GM21447 (cell line): ENCODE measurements at regions not wholly inside any gene's neighbourhood (a gene's known extent, or its start where the extent isn't known, plus 50 kb on each side); places are given as distances from the start of the nearest gene placed in this dataset.

ENCODE experiments used
- ATAC-seq: cut with Tn5 transposase; IDR thresholded peaks from one replicate; pipeline ENCODE4 v1.9.1; 2021; ENCODE audit not compliant: unreplicated experiment

DNA sequence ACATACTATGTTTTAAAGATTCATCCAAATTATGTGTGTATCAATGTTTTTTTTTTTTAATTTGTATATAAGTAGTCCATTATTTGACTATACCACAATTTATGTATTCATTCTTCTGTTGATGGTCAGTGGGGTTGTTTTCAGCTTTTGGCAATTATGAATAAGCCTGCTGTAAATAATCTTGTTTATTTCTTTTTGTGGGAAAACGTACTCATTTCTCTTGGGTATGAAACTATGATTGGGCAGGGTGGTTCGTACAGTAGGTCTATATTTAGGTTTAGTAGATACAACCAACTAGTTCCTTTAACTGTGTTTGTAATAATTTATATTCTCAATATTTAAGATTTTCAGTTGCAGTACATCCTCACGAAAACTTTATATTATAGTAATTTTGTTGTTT is 329.2 kb downstream of the LPIN1 start:
- no peak for ATAC-seq

GRCh38 chr2:12076810-12077209 is 330.4 kb downstream of the LPIN1 start:
- ATAC-seq = no peak

GRCh38 chr2:12080360-12080759 is 333.9 kb downstream of the LPIN1 start:
- no peak for ATAC-seq

DNA sequence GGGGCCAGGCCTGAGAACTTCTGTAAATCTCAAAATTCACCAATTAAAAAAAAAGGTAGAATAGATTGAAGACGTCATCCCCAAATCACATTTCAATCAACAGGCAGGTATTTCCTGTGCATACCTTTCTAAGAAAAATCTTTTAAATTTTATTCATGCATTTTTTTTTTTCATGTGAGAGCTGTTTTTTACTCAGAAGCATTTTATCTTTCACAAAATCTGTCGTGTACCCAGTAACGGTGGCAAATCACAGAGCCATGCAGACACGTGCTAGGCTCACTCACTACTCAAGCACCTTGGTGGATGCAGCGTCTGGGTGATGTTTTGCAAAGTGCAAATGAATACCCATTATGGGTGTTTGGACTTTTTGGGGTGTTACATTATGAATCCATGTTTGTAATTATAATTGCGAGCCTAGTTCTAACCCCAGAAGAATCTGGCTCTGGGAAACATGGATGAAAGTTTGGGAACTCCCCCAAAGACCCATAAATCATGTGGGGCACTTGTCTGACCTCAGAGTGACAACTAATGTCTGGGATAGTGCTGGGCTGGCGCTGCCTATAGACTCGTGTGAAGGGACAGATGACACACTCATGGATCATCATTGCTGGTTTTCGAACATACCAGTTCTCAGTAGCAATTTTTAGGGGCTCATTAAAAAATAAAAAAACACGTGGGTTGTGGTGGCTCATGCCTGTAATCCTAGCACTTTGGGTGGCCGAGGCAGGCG is 335.2 kb downstream of the LPIN1 start:
- no peak for ATAC-seq

- no peak for ATAC-seq
These were observed 336.7 kb downstream of the LPIN1 start for GRCh38 chr2:12083081-12083581.

GRCh38 chr2:12083713-12084419 is 337.4 kb downstream of the LPIN1 start:
- ATAC-seq = no peak

- no peak for ATAC-seq
These were observed 340.7 kb downstream of the LPIN1 start for GRCh38 chr2:12087175-12087574.

DNA sequence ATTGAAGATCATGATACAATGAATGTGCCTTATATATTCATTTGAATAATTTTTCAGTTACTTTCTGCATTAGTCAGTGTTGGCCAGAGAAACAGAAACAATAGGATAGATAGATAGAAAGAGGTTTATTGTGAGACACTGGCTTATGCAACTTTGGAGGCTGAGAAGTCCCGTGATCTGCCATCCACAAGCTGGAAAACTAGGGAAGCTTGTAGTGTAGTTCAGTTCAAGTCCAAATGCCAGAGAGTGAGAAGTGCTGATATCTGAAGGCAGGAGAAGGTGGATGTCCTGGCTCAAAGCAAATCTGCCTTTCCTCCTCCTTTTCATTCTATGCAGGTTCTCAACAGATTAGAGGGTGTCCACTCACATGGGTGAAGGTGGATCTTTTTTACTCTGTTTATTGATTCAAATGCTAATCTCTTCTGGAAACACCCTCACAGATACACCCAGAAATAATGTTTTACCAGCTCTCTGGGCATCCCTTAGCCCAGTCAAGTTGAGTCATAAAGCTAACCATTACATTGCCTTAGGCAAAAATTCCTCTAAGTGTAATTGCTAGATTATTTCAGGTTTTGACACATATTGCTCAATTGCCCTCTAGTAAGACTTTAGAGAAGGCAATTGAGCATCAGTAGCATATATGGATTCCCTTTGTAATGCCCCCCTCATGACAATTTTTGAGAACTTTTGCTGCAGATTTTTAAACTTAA is 341.4 kb downstream of the LPIN1 start:
- no peak for ATAC-seq

DNA sequence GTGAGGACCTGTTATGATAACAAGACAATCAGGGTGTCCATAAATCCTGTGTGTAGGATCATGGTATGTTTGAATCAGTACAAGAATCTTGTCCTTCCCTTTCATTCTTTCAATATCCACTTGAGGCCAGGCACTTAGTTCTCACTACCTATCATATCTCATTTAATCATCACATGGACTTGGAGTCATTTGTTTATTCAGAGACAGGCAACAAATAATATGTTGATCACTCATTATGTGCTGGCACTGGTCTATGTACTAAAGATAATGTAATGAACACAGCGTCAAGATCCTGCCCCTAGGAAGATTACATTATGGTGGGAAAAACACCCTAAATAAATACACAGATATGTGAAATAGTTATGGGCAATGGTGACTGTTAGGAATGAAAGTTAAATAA is 342.6 kb downstream of the LPIN1 start:
- no peak for ATAC-seq

- ATAC-seq = no peak
These were observed 343.1 kb downstream of the LPIN1 start for GRCh38 chr2:12089496-12089895.

DNA sequence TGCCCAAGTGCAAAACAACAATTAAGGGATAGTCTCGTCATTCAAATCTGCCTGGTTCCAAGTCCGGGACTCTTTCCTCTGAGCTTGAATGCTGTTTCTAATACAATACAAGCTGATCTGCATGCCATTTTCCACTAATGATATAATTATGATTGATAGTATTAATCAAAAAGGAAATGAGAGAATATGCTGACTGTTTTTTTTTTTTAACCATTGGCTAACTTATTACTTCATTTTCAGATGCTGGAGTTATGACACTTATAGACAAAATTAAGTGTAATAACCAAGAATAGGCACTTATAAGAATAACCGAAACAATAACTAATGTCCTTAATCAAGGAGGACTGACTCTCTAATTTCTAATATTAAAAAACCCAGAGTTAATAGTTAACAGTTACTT is 343.6 kb downstream of the LPIN1 start:
- no peak for ATAC-seq

- no peak for ATAC-seq
These were observed 344.2 kb downstream of the LPIN1 start for GRCh38 chr2:12090590-12090989.

DNA sequence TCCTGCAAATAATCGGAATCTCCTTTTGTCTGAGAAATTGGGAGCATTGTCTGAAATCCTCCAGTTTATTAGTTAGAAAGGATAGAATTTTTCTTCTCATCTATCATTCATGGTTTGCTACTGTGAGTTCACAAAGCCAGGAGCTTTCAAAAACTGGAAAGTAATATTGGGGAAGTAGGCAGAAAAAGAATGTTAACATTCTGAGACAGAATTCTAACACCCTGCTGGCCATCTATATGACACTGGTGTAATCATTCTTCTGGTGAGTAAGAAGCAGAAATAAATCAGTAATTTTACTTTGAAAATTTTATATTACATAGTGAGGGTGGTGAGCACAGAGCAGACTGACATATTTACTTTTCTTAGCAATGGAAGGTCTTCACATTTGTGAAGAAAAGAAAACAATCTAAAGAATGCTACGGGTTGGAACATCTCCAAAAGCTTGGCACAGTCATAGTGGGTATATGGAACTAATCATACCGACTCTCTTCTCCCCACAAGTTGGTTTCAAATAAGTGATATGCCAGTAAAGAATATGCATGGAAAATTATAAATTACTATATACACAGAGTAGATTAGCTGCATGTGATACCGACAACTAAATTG is 344.9 kb downstream of the LPIN1 start:
- no peak for ATAC-seq

GRCh38 chr2:12094134-12094533 is 347.7 kb downstream of the LPIN1 start:
- no peak for ATAC-seq

- no peak for ATAC-seq
These were observed 349.8 kb downstream of the LPIN1 start for GRCh38 chr2:12096051-12096787.

DNA sequence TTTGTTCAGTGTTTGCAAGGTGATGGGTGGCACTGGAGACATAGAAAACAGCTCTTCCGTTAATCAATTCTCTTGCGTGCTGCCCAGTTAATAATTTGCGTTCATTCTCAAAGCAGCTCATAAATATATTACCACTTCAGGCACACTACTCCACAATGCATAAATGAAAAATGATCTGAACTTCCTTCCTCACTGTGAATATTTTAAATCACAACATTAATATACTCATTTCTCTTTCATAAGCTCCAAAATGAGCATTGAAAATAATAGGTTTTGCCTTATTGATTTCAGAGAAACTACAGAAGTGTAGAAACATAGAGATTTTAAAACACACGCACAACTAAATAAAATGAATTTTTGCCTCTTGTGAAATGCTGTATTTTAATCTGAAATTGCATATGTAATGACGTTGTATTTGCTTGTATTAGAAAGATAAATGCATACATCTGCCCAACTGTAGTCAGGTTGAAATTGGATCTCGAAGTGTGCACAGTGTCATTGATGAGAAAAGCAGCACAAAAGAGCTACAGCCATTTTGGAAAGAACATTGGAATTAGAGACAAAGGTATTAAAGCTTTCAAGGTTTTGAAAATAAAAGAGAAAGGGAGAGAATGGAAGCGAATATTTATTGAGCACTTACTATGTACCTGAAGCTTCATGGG is 350.5 kb downstream of the LPIN1 start:
- no peak for ATAC-seq

DNA sequence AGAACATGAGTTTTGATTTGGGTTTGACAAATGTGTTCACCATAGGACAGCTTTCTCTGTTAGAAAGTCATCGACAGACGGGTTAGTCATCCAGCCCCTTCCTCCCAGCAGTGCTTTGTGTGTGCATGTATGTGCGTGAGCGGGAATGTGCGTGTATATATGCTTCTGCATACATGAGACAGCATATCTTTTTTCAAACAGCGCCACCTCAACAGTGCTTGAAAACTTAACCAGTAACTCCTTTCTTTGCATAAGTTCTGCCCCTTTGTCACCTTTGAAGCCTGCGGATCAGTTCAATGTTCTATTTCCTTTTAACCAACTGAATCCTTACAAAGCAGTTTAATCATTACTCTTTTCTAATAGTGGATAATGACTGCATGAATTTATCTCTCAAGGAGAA is 351.4 kb downstream of the LPIN1 start:
- no peak for ATAC-seq

- no peak for ATAC-seq
These were observed 352.9 kb downstream of the LPIN1 start for GRCh38 chr2:12099374-12099773.

DNA sequence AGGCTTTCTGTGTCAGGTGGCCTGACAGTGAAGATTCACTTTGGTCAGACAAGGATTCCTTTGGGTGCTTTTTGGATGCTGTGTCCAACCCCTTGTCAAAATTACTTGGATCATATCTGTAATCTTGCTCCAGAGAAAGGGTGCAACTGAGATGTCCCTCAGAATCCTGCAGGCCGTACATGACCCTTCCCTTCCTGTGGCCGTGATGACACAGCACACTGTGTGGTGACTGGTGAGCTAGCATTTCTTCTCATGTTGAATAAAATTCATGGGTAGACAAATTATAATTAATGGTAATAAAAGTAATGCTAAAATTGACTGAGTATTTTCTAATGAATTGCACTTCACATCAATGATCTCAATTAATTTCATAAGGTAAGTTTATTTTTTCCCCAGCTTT is 356.2 kb downstream of the LPIN1 start:
- ATAC-seq = no peak

GRCh38 chr2:12105180-12105579 is 358.7 kb downstream of the LPIN1 start:
- no peak for ATAC-seq
